Umbilical cord (tissue), 1 donor: ENCODE measurements at regions not wholly inside any gene's neighbourhood (a gene's known extent, or its start where the extent isn't known, plus 50 kb on each side); places are given as distances from the start of the nearest gene placed in this dataset.
"Not testable (repeated sequence)": the region's sequence is repeated elsewhere in the genome, so short reads cannot be mapped to it uniquely, and the experiment has no call there.

Experiments
- DNase-seq: peaks from one replicate; pipeline ENCODE4 v3.0.0-alpha.2; 2015; ENCODE audit warnings: low spot score

DNA sequence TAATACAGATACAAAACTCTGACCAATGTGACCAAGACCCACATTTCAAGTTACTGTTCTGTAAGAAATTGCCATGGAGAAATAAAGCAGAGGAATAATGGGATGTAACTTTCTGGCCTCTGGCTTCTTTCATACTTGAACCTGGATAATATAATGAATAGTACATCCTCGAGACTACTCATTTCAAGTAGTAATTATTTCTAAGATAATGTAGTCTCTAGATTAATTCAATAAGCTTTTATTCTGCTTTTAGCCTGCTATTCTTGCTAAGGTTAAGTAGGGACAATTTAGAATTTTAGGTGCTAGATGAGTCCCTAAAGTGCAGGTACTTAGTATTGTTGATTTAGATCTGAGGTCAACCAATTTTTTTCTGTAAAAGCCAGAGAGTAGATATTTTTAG lies 178.7 kb upstream of the IL15 start:
- no peak for DNase-seq

- DNase-seq = no peak
Observed at GRCh38 chr4:141458501-141458900, 177.9 kb upstream of the IL15 start.

DNA sequence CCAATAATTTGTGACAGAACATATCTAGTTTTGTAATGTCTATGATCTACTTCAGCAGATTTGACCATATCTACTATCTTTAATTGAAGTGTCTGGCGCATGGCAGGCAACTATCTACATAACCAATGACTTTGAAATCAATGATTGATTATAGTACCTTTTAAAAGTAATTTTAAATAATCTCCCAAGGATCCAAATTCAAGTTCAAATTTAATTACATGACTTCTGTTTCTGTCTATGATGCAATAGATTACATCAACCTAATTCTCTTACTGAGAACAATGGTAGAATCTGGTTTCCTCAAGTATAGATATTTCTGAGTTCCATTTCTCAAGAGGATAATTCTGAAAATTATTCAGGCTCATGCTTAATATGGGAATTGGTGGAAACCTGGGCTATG lies 177.4 kb upstream of the IL15 start:
- DNase-seq = no peak

GRCh38 chr4:141462361-141462760 lies 174.0 kb upstream of the IL15 start:
- DNase-seq = no peak

GRCh38 chr4:141463678-141464077 lies 172.7 kb upstream of the IL15 start:
- no peak for DNase-seq

GRCh38 chr4:141464366-141464765 lies 172.0 kb upstream of the IL15 start:
- DNase-seq = peak; percentile 11

GRCh38 chr4:141465171-141465570 lies 171.2 kb upstream of the IL15 start:
- DNase-seq = no peak

GRCh38 chr4:141467225-141467624 lies 169.2 kb upstream of the IL15 start:
- peak; percentile 6 for DNase-seq

- DNase-seq = no peak
Observed at GRCh38 chr4:141469392-141469791, 167.0 kb upstream of the IL15 start.

- no peak for DNase-seq
Observed at GRCh38 chr4:141473026-141473540, 163.3 kb upstream of the IL15 start.

DNA sequence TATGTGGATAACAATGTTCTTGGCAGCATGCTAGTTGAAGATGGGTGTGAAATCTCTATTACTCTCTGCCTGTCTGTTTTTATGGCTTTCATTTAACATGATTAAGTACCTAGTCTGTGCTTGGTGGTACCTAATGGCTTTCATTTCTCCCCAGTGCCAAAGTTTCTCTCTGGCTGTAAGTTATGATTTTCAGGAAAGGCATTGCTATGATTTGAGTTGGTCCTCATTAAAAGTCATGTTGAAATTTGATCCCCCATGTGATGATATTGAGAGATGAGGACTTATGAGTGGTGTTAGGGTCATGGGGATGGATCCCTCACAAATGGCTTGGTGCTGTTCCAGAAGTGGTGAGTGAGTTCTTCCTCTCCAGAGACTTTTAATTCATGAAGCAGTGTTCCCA lies 162.4 kb upstream of the IL15 start:
- DNase-seq = no peak

DNA sequence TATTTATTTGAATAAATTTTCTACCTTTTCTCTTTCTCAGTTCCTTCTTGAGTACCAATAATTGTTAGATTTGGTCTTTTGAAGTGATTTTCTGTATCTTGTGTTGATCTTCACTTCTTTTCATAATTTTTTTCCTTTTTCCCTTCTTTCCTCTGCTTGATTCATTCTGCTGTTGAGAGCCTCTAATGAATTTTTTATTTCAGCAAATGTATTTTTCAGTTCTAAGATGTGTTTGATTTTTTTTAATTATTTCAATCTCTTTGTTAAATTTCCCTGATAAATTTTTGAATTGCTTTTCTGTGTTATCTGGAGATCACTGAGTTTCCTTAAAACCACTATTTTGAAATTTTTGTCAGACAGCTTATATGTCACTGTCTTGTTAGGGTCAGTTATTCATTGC lies 155.4 kb upstream of the IL15 start:
- DNase-seq = no peak

GRCh38 chr4:141484298-141484697 lies 152.1 kb upstream of the IL15 start:
- not testable (repeated sequence) for DNase-seq

- peak; percentile 43 for DNase-seq
Observed at GRCh38 chr4:141486375-141486997, 149.9 kb upstream of the IL15 start.

DNA sequence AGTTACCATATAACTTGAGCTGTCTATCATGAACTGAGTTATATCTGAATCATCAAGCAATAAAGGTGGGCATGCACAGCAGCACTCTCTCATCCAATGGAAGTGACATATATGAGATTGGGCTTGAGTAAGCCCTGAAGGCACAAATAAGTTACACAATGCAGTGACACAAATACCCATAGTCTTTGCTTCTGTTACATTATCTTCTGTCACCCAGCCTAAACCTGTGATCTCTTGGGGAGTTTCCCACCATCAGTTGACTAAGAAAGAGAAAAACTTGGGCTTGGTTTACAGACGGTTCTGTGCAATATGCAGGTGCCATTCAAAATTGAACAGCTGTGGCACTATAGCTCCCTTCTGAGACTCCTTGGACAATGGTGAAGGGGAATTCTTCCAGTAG lies 138.8 kb upstream of the IL15 start:
- DNase-seq = no peak

DNA sequence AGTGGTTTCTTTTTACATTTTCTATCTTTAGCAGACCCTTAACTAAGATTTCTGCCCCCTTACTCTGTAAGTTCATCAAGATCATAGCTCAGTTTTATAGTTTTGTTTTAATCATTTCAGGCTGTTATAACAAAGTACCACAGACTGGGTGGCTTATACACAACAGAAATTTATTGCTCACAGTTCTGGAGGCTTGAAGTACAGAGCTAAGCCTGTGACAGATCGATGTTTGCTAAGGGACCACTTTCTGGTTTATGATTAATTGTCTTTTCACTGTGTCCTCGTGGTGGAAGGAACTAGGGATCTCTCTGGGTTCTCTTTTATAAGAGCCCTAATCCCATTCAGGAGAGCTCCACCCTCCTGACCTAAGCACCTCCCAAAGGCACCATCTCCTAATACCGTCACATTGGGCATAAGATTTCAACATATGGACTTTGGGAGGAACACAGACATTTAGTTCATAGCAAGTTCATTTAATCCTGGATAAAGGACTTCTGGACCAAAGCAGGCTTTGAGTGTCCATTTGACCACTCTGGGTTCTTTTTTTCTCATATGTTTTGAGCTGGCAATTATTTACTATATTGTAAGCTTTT lies 137.0 kb upstream of the IL15 start:
- no peak for DNase-seq

DNA sequence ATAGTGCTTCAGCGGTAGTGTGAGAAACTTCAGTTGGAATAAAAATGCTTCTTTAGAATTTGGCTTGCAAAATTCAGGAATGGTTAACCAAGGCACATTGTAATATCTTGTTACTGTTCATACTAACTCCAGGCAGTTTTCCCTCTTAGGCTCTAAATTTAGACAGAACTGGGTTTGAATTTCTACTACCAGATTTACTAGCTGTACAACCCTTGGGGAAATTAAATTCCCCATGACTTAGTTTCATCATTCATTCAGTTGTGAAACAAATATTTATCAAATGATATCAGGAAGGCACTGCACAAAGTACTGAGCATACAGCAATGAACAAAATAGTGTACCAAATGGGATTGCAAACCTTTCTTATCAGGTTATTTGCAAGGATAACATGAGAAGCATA lies 135.0 kb upstream of the IL15 start:
- DNase-seq = no peak

DNA sequence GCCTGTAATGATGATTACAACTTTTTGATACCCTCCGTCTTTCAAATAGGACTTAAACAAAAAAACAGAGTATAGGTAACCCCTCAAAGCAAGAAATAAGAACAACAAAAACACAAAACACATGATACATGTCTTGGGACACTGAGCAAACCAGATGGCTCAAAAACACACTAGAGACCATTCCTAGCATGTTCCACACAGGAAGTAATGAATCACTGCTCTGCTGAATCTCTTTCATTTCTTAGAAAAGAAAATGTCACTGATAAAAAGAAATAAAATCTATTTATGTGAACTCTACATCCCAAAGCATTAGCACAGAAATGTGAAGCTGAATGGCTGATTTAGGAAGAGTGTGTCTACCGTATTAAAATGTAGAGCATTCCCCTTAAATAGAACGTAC lies 134.5 kb upstream of the IL15 start:
- peak; percentile 21 for DNase-seq

DNA sequence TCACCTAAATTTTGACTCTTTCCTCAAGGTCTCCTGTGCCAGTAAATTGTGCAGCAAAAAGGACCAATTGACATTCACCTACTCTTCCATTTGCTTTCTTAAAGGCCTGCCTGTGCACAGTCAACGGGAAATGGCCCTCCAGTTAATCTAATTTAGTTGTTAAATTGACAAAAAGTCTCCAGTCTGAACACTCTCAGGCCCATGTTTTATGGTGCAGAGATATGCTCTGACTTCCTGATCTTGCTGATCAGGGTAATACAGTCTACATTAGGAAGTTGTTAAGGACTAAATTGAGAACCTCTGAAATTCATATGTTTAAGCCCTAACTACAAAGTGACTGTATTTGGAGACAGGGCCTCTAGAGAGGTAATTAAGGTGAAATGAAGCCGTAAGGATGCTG lies 133.6 kb upstream of the IL15 start:
- no peak for DNase-seq

DNA sequence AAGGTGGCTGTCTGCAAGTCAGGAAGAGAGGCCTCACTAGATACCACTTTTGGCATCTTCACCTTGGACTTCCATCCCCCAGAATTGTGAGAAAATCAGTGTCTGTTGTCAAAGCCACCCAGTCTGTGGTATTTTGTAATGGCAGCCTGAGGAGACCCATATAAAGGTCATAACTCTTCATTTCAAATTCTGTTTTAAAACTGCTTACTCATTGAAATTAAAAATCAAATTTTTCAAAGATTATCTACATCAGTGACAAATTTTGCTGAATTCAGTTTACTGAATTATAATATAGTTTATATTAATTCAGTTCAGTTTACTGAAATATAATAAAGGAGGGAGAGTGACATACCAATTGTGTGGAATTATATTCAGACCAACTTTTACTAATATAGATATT lies 133.1 kb upstream of the IL15 start:
- no peak for DNase-seq

GRCh38 chr4:141511055-141511454 lies 125.3 kb upstream of the IL15 start:
- DNase-seq = no peak

DNA sequence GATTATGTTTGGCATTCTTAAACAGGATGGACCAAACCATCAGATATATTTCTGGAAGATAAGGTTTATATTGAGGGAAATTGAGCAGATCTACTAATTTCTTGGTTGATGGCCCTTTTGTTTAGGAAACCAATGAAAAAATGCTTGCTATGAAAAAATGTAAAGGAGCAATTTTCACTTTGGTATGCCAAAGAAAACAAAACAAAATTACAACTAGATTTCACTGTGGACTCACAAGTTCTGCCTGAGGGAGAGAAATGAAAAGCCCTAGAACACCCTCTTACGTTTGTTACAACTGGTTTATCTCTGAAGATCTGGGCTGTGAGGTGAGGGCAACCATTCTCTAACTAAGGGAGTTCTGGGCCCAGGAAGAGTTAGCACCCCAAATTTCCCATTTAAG lies 122.5 kb upstream of the IL15 start:
- DNase-seq = no peak

- DNase-seq = no peak
Observed at GRCh38 chr4:141518222-141518621, 118.2 kb upstream of the IL15 start.

DNA sequence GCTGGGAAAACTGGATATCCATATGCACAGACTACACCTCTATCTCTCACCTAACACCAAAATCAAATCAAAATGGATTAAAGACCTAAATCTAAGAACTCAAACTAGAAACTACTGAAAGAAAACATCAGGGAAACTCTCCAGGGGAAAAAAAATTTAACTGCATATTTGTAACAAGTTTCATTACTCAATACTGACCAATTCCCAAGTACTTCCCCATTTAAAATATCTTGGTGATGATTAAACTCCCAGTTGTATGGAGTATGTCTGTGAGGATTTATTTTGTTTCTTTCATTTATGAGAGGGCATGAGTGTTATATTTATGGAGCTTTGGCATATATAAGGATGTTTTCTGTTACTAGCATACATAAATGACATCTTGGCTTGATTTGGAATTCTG lies 112.3 kb upstream of the IL15 start:
- no peak for DNase-seq
